Right atrium auricular region (tissue), 2 donors: ENCODE measurements at regions not wholly inside any gene's neighbourhood (a gene's known extent, or its start where the extent isn't known, plus 50 kb on each side); places are given as distances from the start of the nearest gene placed in this dataset.

Experiments used
- DNase-seq: peaks from one replicate; pipeline ENCODE4 v3.0.0-alpha.2; 2019; ENCODE audit warnings: low spot score
- H3K27ac ChIP-seq, 2 donors: fragments of 200-600 bp; sonication (generic); 1 replicate in 1 of 2; 2 replicates in 1 of 2; pipeline ENCODE4 v1.5.1; 2016 to 2019
- H3K27me3 ChIP-seq, 2 donors: fragments of 200-600 bp; sonication (generic); one replicate each; pipeline versions ENCODE4 v1.5.1 to v1.6.0; 2017 to 2019
- H3K36me3 ChIP-seq: fragments of 200-600 bp; sonication (generic); one replicate; pipeline ENCODE4 v1.5.1; 2016
- H3K4me1 ChIP-seq, 2 donors: fragments of 200-600 bp; sonication (generic); one replicate each; pipeline versions ENCODE4 v1.5.1 to v1.6.0; 2017 to 2019
- H3K4me3 ChIP-seq, 2 donors: fragments of 200-600 bp; sonication (generic); 1 replicate in 1 of 2; 2 replicates in 1 of 2; pipeline ENCODE4 v1.5.1; 2017 to 2019; ENCODE audit warnings: mild to moderate bottlenecking in 1 of 2, moderate library complexity in 1 of 2
- H3K9me3 ChIP-seq, 2 donors: fragments of 200-600 bp; sonication (generic); one replicate each; pipeline ENCODE4 v1.5.1; 2019
- CTCF ChIP-seq, 2 donors: fragments of 200-600 bp; sonication (generic); IDR thresholded peaks; one replicate each; pipeline ENCODE4 v1.5.1; 2019; ENCODE audit warnings: antibody characterized with exemption in 2 of 2

DNA sequence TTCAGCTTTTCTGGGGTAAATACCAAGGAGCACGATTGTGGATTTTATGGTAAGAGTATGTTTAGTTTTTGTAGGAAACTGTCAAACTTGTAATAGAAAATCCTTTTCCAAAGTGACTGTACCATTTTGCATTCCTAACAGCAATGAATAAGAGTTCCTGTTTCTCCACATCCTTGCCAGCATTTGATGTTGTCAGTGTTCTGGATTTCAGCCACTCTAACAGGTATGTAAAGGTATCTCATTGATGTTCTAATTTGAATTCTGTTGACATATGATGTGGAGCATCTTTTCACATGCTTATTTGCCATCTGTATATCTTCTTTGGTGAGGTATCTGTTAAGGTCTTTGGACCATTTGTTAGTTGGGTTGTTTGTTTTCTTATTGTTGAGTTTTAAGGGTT is 50.3 kb upstream of the RGS2 start:
- H3K9me3 ChIP-seq: no peaks in the 10 kb centered on the region
- H3K4me1 ChIP-seq: peaks cover 0 to 3% of the 10 kb centered on the region in 2 donors
- no peak for TF ChIP-seq CTCF (IDR thresholded peaks at IDR 0.05)
- DNase-seq: no peak
- no peaks in the 10 kb centered on the region for H3K36me3 ChIP-seq
- H3K27ac ChIP-seq: no peak overlapping the region
- no peaks in the 10 kb centered on the region for H3K27me3 ChIP-seq
- no peak overlapping the region for H3K4me3 ChIP-seq
